SHP77 (cell line): ENCODE measurements at regions not wholly inside any gene's neighbourhood (a gene's known extent, or its start where the extent isn't known, plus 50 kb on each side); places are given as distances from the start of the nearest gene placed in this dataset.
"Not testable (repeated sequence)": the region's sequence is repeated elsewhere in the genome, so short reads cannot be mapped to it uniquely, and the experiment has no call there.

Source experiments
- DNase-seq, 2 experiments: peaks; one replicate each; lab custom pipeline; 2025; lab: John Stamatoyannopoulos, UW

DNA sequence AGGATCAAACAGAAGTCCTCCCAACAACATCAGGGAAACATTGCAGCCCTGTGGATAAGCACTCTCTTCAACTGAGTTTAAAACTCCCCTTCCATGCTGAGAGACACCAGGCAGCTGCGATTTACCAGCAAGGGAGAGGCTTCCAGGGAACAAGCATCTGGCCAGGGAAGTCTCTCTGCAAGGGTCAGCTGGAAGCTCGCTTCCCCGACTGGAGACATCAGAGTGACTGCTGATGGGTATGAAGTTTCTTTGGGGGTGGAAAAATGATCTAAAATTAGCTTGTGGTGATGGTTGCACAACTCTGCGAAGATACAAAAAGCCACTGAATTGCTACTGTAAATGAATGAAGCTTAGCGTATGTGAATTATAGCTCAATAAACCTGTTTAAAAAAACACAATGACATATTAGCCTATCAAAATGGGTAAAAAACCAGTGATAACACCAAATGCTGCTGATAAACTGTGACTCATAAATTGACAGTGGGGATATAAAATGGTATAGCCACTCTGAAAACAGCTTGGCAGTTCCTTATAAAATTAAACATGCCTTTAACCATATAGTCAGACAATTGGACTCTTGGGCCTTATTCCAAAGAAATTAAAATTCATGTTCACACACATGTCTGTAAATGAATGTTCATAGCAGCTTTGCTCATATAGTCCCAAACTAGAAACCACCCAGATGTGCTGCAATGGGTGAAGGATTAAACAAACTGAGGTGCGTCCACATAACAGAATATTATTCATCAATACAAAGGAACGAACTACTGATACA, 1082.0 kb downstream of the SOCS6 start:
- no peak for DNase-seq

DNA sequence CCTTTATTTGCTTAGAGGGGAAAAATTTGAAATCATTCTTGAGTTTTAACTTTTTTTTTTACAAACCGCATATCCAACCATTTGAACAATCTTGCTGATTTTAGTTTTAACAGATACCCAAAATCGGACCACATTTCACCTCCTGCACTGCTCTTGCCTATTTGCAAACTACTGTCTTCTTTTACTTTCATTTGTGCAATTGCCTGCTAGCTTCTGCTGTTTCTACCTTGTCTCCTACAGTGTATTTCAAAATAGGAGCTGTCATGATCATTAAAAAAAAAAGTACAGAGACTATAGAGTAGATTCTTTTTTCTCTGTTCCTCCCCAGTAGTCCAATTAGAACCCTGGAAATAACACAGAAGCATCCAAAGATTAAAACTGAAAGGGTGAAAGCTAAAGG, 1081.2 kb downstream of the SOCS6 start:
- no peak for DNase-seq

GRCh38 chr18:71362140-71362539, 1073.3 kb downstream of the SOCS6 start:
- DNase-seq, result no peak

DNA sequence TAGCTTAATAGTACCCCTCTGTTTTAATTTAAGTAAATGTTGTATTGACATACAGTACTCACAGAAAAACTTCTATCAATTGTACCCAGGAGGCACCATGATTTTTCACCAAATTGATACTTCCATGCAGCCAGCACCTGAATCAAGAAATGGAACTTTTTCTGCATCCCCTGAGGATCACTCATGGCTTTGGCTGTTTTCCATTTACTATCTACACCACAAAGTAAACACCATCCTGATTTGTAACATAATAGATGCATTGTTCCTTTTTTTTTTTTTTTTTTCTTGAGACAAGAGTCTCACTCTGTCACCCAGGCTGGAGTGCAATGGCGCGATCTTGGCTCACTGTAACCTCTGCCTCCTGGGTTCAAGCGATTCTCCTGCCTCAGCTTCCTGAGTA, 1066.8 kb downstream of the SOCS6 start:
- DNase-seq, result not testable (repeated sequence)

DNA sequence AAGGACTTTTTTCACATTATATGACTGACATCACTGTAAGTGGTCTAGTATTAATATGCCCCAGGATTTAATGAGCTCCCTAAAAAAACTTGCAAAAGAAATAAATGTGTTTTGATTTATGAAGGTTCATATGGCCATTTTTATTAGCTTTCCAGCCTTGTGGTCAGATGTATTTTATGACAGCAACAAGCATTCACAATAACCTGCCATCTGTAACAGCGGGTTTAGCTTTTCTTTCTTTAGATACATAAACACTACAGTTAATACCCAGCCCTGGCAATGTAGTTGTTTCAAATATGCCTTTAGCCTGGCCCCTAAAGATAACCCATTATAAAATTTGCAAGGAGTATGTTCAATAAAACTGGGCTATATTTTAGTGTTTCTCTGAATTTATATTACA, 1063.8 kb downstream of the SOCS6 start:
- DNase-seq, result no peak

GRCh38 chr18:71336576-71337210, 1047.8 kb downstream of the SOCS6 start:
- DNase-seq, result no peak

DNA sequence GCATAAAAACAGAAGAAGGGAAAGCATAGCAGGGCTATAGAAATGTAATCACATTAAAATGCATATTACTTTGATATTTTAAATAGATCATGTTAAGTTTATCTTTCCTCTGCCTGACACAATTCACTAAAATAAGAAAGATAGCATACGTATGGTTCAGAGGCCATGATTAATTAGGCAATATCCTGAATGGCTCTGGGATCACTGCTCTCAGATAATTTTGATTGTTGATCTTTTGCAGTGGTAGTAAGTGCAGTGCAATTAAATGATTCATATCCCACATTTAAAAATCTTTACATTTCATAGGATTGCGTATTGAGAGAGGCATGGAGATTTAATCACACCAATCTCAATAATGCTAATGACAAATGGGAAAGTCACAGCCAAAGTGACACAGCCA, 1040.7 kb downstream of the SOCS6 start:
- no peak for DNase-seq

- DNase-seq, result no peak
These were observed 1040.3 kb downstream of the SOCS6 start for GRCh38 chr18:71329114-71329513.

- DNase-seq, result no peak
These were observed 1039.0 kb downstream of the SOCS6 start for GRCh38 chr18:71327850-71328249.

- DNase-seq, result no peak
These were observed 1038.6 kb downstream of the SOCS6 start for GRCh38 chr18:71327441-71327840.

DNA sequence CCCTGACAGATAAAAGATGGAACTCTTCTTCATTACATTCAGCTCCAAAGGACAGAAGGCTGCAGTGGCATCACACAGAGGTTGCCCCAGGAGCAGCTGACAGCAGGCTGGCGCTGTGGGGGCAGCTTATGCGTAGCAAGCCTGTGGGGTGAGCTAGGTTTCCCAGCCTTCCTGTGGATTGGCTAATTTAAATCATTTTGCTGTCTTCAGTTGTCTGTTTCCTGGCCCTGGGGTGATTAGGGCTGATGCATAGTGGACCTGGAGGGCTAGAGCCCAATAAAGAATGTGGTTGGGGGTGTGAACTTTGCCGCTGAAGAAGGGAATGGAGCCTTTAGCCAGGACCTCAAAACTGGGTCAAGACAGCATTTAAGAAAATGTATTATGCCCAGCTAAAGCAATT, 1038.0 kb downstream of the SOCS6 start:
- DNase-seq, result no peak

- no peak for DNase-seq
These were observed 1035.5 kb downstream of the SOCS6 start for GRCh38 chr18:71324356-71324755.

DNA sequence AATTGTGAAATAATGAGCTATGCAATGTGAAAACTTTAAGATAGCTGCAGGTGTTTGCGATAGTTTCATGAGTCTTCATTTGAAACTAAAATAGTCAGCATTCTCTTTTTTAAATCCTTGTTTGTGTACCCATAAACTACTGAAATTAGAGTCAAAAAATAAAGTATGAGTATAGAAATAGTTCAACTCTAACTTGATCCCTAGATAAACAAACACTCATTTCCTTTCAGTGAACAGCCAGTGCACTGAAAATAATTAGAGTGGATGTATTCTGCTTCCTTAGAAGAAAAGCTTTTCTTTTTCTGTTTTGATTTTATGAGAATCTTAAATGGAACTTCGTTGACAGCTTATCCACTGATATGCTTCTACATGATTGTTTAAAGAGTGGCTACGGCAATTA, 1033.4 kb downstream of the SOCS6 start:
- no peak for DNase-seq

- no peak for DNase-seq
These were observed 1032.5 kb downstream of the SOCS6 start for GRCh38 chr18:71321319-71321718.

DNA sequence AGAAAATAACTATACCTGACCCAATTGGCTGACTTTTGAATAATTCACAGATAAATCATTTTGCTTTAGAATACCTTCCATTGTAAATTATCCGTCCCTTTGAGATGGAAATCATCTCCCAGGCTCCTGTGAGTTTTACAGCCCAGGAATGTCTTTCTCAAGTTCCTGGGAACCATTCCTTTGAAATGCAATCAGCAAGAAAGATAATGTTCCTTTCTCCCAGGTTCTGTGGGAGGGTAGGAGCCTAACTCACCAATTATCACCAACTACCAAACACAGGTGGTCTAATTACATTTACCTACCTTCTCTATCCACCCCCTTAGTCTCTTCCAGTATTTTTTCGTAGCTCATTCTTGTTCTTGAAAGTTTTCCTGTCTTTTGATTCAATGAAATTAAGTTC, 1016.0 kb downstream of the SOCS6 start:
- DNase-seq, result no peak

DNA sequence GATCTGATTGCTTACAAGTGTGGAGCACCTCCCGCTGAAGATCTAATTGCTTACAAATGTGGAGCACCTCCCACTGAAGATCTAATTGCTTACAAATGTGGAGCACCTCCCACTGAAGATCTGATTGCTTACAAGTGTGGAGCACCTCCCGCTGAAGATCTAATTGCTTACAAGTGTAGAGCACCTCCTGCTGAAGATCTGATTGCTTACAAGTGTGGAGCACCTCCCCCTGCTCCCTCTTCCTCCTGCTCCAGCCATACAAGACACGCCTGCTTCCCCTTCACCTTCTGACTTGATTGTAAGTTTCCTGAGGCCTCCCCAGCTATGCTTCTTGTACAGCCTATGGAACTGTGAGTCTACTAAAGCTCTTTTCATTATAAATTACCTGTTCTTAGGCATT, 1014.9 kb downstream of the SOCS6 start:
- DNase-seq, result not testable (repeated sequence)

GRCh38 chr18:71301596-71301995, 1012.8 kb downstream of the SOCS6 start:
- DNase-seq, result no peak

- DNase-seq, result not testable (repeated sequence)
These were observed 1005.4 kb downstream of the SOCS6 start for GRCh38 chr18:71294201-71294600.

DNA sequence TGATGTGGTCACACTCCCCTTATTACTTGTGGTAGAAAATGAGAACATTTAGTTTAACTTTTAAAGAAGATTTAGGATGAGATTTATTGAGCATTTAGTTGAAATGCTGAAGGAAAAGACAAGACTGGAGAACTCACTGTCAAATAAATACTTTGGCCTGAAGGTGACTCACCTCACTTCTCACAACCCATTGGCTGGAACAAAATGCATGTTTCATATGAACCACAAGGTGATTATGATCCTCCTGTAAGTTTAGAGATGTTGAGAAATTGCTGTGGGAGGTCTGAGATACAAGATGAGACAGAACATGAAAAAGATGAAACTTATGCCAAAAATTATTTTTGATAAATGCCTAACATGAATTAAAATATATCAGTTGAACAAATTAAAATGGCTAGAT, 1004.5 kb downstream of the SOCS6 start:
- no peak for DNase-seq

- DNase-seq, result no peak
These were observed 998.4 kb downstream of the SOCS6 start for GRCh38 chr18:71287268-71287667.

GRCh38 chr18:71252351-71252865, 963.6 kb downstream of the SOCS6 start:
- no peak for DNase-seq

GRCh38 chr18:71250191-71250590, 961.3 kb downstream of the SOCS6 start:
- no peak for DNase-seq

GRCh38 chr18:71249791-71250190, 960.9 kb downstream of the SOCS6 start:
- no peak for DNase-seq

- no peak for DNase-seq
These were observed 954.1 kb downstream of the SOCS6 start for GRCh38 chr18:71242981-71243380.
